Testis (tissue), 2 donors: ENCODE measurements at regions not wholly inside any gene's neighbourhood (a gene's known extent, or its start where the extent isn't known, plus 50 kb on each side); places are given as distances from the start of the nearest gene placed in this dataset.

Experiments used
- POLR2A ChIP-seq: fragments of 450-650 bp; IDR thresholded peaks from one replicate; pipeline ENCODE4 v1.6.1; 2017; ENCODE audit warnings: antibody characterized with exemption, mild to moderate bottlenecking, moderate library complexity
- TF ChIP-seq, protein P1 (sequence below), 3 experiments: fragments of 450-650 bp in 2 of 3; fragments of 200-600 bp in 1 of 3; sonication (generic) in 1 of 3; IDR thresholded peaks; one replicate each; pipeline ENCODE4 v1.5.1; 2016 to 2019; ENCODE audit warnings: antibody characterized with exemption in 3 of 3, mild to moderate bottlenecking in 2 of 3, moderate library complexity in 1 of 3

DNA sequence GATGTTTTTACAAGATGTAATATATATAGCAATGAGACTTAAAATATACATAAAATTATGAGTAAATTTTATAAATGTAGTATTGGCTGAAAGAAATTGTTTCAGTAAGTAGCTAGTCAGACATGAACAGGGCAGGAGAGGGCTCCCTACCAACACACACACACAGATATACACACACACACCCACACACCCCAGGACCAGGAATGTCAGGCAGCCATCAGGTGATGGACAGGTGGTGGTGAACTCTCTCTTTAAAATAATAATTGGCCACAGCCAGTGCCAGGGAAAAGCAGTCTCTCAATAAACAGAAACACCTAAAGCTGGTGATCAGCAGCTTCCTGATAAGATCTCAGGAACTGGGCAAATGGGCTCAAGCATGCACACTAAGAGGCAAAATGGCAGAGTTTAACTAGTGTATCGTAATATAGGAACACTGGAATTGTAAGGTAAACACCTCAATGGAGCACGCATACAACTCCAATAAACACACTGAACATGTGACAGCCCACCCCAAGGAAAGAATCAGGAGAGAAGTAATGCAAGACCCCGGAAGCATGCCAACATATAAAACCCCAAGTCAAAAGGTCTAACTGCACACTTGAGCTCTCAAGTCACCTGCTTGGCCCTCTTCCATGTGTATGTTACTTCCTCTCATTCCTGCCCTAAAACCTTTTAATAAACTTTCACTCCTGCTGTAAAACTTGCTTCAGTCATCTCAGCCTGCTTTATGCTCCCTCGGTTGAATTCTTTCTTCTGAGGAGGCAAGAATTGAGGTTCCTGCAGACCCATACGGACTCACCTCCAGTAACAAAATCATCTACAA is 1034.1 kb upstream of the SEMA6D start:
- TF ChIP-seq POLR2A = no peak
- TF ChIP-seq, protein P1, sequence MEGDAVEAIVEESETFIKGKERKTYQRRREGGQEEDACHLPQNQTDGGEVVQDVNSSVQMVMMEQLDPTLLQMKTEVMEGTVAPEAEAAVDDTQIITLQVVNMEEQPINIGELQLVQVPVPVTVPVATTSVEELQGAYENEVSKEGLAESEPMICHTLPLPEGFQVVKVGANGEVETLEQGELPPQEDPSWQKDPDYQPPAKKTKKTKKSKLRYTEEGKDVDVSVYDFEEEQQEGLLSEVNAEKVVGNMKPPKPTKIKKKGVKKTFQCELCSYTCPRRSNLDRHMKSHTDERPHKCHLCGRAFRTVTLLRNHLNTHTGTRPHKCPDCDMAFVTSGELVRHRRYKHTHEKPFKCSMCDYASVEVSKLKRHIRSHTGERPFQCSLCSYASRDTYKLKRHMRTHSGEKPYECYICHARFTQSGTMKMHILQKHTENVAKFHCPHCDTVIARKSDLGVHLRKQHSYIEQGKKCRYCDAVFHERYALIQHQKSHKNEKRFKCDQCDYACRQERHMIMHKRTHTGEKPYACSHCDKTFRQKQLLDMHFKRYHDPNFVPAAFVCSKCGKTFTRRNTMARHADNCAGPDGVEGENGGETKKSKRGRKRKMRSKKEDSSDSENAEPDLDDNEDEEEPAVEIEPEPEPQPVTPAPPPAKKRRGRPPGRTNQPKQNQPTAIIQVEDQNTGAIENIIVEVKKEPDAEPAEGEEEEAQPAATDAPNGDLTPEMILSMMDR (IDR thresholded peaks at IDR 0.05) = no peak
